HEK293T (cell line): ENCODE measurements at regions not wholly inside any gene's neighbourhood (a gene's known extent, or its start where the extent isn't known, plus 50 kb on each side); places are given as distances from the start of the nearest gene placed in this dataset.

ENCODE experiments used
- ARNT ChIP-seq: fragments of 450-650 bp; IDR thresholded peaks from 2 replicates; pipeline ENCODE4 v1.6.1; 2017; ENCODE audit warnings: mild to moderate bottlenecking
- BHLHE40 ChIP-seq: fragments of 450-650 bp; IDR thresholded peaks from 2 replicates; pipeline ENCODE4 v1.6.1; 2016; ENCODE audit warnings: mild to moderate bottlenecking, moderate library complexity, borderline replicate concordance
- ELF4 ChIP-seq: fragments of 450-650 bp; IDR thresholded peaks from 2 replicates; pipeline ENCODE4 v1.6.1; 2017; ENCODE audit warnings: antibody characterized with exemption
- FOXK2 ChIP-seq: fragments of 450-650 bp; IDR thresholded peaks from 2 replicates; pipeline ENCODE4 v1.6.1; 2016; ENCODE audit warnings: mild to moderate bottlenecking
- FOXM1 ChIP-seq: fragments of 450-650 bp; IDR thresholded peaks from 2 replicates; pipeline ENCODE4 v1.6.1; 2017; ENCODE audit warnings: mild to moderate bottlenecking, borderline replicate concordance
- L3MBTL2 ChIP-seq: fragments of 450-650 bp; conservative IDR thresholded peaks from 2 replicates; pipeline ENCODE4 v1.6.1; 2016; ENCODE audit warnings: mild to moderate bottlenecking
- LEF1 ChIP-seq: fragments of 450-650 bp; IDR thresholded peaks from 2 replicates; pipeline ENCODE4 v1.6.1; 2017; ENCODE audit warnings: mild to moderate bottlenecking, borderline replicate concordance
- NFRKB ChIP-seq: fragments of 450-650 bp; IDR thresholded peaks from 2 replicates; pipeline ENCODE4 v1.6.1; 2016; ENCODE audit warnings: mild to moderate bottlenecking, moderate library complexity
- SP1 ChIP-seq: fragments of 450-650 bp; IDR thresholded peaks from 2 replicates; pipeline ENCODE4 v1.6.1; 2017
- SUZ12 ChIP-seq: fragments of 450-650 bp; IDR thresholded peaks from 2 replicates; pipeline ENCODE4 v1.6.1; 2016; ENCODE audit warnings: mild to moderate bottlenecking
- TARDBP ChIP-seq: fragments of 450-650 bp; IDR thresholded peaks from 2 replicates; pipeline ENCODE4 v1.6.1; 2016
- ZNF384 ChIP-seq: fragments of 450-650 bp; IDR thresholded peaks from 2 replicates; pipeline ENCODE4 v1.6.1; 2016

DNA sequence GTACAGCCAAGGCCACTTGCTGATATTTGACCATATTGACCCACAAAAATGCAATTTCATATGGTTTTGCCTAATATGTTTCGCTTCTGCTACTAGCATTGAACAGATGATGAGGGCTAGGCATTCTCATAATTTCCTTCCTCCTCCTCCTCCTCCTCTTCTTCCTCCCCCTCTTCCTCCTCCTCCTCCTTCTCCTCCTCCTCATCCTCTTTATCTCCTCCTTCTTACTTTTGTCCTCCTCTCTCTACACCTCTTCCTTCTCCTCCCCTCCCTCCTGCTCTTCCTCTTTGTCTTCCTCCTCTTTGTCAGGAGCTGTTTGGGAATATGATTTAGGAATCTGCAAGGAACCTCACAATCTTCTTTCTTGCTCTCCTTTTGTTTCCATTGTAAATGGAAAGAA is 133.9 kb upstream of the CELF2 start:
- no peak for TF ChIP-seq LEF1
- TF ChIP-seq ARNT = no peak
- no peak for TF ChIP-seq ELF4
- TF ChIP-seq NFRKB = no peak
- no peak for TF ChIP-seq FOXM1
- TF ChIP-seq BHLHE40 = no peak
- TF ChIP-seq FOXK2 = no peak
- TF ChIP-seq SUZ12 = no peak
- no peak for TF ChIP-seq TARDBP
- TF ChIP-seq ZNF384 = no peak
- TF ChIP-seq SP1 = no peak
- TF ChIP-seq L3MBTL2 = no peak
